ENCODE measurements at regions not wholly inside any gene's neighbourhood (a gene's known extent, or its start where the extent isn't known, plus 50 kb on each side); places are given as distances from the start of the nearest gene placed in this dataset.

DNA sequence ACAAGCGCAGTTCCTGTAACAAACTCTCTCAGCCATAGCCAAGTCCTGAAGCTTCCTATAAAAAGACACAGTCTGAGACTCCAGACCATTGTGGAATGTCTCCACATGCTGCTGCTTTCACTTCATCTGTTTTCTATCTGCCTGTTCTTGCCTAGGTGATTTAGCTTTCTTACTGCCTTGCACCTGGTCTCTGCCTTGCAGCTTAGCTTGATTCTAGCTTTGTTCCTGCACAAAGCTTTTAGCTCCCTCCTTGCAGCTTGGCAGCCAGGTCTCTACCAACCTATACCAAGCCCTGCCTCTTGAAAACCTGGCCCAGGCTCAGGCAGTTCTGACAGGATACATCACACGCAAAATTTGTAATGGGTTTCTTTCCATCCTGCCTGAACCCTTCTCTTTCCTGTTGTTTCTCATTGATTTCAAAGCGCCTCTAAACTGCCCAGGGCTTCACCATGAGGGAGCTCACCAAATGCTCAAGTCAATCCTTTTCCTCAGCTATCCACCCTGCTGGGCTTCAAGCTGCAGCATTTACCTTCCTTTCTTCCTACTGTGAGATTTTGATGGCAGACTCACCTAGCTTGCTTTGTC is 941.3 kb upstream of the NXPH2 start:
- TF ChIP-seq, protein P1, sequence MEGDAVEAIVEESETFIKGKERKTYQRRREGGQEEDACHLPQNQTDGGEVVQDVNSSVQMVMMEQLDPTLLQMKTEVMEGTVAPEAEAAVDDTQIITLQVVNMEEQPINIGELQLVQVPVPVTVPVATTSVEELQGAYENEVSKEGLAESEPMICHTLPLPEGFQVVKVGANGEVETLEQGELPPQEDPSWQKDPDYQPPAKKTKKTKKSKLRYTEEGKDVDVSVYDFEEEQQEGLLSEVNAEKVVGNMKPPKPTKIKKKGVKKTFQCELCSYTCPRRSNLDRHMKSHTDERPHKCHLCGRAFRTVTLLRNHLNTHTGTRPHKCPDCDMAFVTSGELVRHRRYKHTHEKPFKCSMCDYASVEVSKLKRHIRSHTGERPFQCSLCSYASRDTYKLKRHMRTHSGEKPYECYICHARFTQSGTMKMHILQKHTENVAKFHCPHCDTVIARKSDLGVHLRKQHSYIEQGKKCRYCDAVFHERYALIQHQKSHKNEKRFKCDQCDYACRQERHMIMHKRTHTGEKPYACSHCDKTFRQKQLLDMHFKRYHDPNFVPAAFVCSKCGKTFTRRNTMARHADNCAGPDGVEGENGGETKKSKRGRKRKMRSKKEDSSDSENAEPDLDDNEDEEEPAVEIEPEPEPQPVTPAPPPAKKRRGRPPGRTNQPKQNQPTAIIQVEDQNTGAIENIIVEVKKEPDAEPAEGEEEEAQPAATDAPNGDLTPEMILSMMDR (optimal IDR thresholded peaks at IDR 0.05 in 1 of 3, IDR thresholded peaks at IDR 0.05 in 1 of 3, conservative IDR thresholded peaks at IDR 0.05 in 1 of 3; ENCODE audit: extremely low read depth in 1 of 3, insufficient read depth in 2 of 3, low read length in 3 of 3) = no peak
- TF ChIP-seq EZH2 (IDR thresholded peaks at IDR 0.05; ENCODE audit: low read length) = no peak
